WERI-Rb-1 (cell line): ENCODE measurements at regions not wholly inside any gene's neighbourhood (a gene's known extent, or its start where the extent isn't known, plus 50 kb on each side); places are given as distances from the start of the nearest gene placed in this dataset.
A peak's percentile ranks its signal among the peaks of the same experiment; 100 is the strongest.

Experiments used
- DNase-seq: peaks from one replicate; pipeline ENCODE4 v3.0.0-alpha.2; 2020
- H3K27ac ChIP-seq: fragments of 250-450 bp; sonication (Bioruptor Pico); 2 replicates; pipeline ENCODE4 v1.5.1; 2020; ENCODE audit warnings: mild to moderate bottlenecking, moderate library complexity
- H3K27me3 ChIP-seq: fragments of 250-450 bp; sonication (Bioruptor Pico); 2 replicates; pipeline ENCODE4 v1.5.1; 2021; ENCODE audit warnings: mild to moderate bottlenecking, low read depth, moderate library complexity; ENCODE audit not compliant: insufficient read depth, severe bottlenecking
- H3K36me3 ChIP-seq: fragments of 250-450 bp; sonication (Bioruptor Pico); 2 replicates; pipeline ENCODE4 v1.5.1; 2020; ENCODE audit warnings: mild to moderate bottlenecking, moderate library complexity
- H3K4me3 ChIP-seq: 2 replicates; pipeline ENCODE4 v1.5.1; 2011; ENCODE audit warnings: low read depth, mild to moderate bottlenecking, control low read depth, low read length
- H3K9me3 ChIP-seq: fragments of 250-450 bp; sonication (Bioruptor Pico); 2 replicates; pipeline ENCODE4 v1.5.1; 2021; ENCODE audit warnings: mild to moderate bottlenecking, moderate library complexity; ENCODE audit not compliant: severe bottlenecking
- TF ChIP-seq, protein P1 (sequence below): IDR thresholded peaks from 2 replicates; pipeline ENCODE4 v1.5.1; 2011; ENCODE audit warnings: low read depth, mild to moderate bottlenecking, control low read depth, inconsistent platforms, low read length

DNA sequence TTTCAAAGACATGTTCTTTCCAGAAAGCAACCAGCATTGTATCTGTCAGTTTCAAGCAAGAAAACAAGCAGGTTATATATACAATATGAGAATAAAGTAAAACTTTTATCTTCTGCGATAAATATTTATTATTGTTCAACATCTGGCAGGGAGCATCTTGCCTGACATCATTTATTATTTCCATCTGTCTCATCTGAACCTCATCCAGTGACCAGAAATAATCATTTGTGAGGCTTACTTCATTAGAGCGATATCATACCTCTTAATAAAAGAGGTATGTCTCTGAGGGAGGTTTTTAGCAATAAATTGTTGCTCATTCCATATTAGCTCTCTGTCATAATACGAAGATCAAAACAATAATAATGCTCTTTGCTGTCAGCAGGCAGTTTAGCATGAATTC lies 226.1 kb downstream of the CDC14C start:
- no peaks in the 10 kb centered on the region for H3K36me3 ChIP-seq
- no peaks in the 10 kb centered on the region for H3K9me3 ChIP-seq
- no peaks in the 10 kb centered on the region for H3K27me3 ChIP-seq
- no peak for DNase-seq
- no peak overlapping the region for H3K4me3 ChIP-seq
- TF ChIP-seq, protein P1, sequence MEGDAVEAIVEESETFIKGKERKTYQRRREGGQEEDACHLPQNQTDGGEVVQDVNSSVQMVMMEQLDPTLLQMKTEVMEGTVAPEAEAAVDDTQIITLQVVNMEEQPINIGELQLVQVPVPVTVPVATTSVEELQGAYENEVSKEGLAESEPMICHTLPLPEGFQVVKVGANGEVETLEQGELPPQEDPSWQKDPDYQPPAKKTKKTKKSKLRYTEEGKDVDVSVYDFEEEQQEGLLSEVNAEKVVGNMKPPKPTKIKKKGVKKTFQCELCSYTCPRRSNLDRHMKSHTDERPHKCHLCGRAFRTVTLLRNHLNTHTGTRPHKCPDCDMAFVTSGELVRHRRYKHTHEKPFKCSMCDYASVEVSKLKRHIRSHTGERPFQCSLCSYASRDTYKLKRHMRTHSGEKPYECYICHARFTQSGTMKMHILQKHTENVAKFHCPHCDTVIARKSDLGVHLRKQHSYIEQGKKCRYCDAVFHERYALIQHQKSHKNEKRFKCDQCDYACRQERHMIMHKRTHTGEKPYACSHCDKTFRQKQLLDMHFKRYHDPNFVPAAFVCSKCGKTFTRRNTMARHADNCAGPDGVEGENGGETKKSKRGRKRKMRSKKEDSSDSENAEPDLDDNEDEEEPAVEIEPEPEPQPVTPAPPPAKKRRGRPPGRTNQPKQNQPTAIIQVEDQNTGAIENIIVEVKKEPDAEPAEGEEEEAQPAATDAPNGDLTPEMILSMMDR = no peak
- H3K27ac ChIP-seq = no peak overlapping the region

DNA sequence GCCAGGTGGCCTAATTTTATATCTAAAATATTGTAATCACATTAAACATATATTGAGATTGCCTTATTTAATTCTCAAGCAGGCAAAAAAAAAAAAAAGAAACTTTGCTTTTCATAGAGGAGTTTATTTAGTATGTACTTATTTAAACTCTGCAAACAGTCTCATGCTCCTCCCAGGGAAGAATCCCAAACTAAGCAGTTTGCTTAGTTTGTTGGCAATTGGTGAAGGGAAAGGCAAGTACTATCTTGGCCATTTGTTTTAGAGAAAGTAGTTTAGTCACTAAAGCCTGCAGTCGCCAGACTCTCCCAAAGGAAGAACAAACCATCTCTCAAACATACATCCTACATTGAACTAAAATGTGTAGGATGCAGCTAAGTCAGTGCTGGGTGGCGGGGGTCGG lies 226.8 kb downstream of the CDC14C start:
- Histone ChIP-seq H3K27me3 (no peaks in the 10 kb centered on the region), H3K27ac (no peak overlapping the region), H3K4me3 (no peak overlapping the region), H3K9me3 (no peaks in the 10 kb centered on the region), H3K36me3 (no peaks in the 10 kb centered on the region)
- TF ChIP-seq, protein P1 = no peak
- DNase-seq = no peak

DNA sequence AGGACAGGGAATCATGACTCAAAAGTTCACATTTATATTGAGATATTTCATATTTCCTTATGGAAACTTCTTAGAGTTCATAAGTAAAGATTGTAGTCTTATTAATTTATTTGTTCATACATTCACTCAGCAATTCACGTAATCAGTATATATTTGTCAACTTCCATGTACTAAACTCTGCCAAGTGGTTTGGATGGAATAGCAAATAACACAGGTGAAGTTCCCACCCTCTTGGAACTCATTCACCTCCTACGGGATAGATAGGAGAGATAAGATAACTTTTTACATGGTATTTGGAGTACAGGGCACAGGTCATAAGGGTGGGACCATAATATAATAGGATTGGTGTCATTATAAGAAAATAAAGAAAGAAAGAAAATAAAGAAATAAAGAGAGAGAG lies 234.0 kb downstream of the CDC14C start:
- TF ChIP-seq, protein P1 = no peak
- Histone ChIP-seq H3K27me3 (no peaks in the 10 kb centered on the region), H3K36me3 (no peaks in the 10 kb centered on the region), H3K27ac (no peak overlapping the region), H3K9me3 (no peaks in the 10 kb centered on the region), H3K4me3 (no peak overlapping the region)
- DNase-seq = no peak

- TF ChIP-seq, protein P1 = no peak
- Histone ChIP-seq H3K27ac (no peak overlapping the region), H3K4me3 (no peak overlapping the region), H3K36me3 (no peaks in the 10 kb centered on the region), H3K27me3 (no peaks in the 10 kb centered on the region), H3K9me3 (no peaks in the 10 kb centered on the region)
- DNase-seq = no peak
Measured at GRCh38 chr7:49159536-49159935, 235.2 kb downstream of the CDC14C start.

GRCh38 chr7:49166441-49166840 lies 242.1 kb downstream of the CDC14C start:
- peak; percentile 6 for DNase-seq

DNA sequence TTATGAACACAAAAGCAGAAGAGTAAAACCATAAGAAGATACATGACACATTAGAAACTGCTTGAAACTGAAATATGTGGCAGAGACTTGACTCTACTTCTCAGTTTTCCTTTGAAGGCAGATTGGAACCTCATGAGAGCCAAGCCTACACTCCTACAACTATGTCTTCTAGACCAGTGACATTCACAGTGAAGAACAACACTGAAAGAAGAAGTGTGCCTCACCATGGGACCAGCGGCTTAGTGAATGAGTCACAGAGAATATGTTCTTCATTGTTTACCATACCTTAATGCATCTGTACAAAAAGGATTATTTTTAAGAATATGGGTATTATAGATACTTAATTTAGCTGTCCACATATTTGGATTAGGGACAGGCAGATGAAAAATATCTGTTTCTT lies 248.3 kb downstream of the CDC14C start:
- TF ChIP-seq, protein P1 = no peak
- no peak for DNase-seq
- Histone ChIP-seq H3K27me3 (no peaks in the 10 kb centered on the region), H3K9me3 (no peaks in the 10 kb centered on the region), H3K27ac (no peak overlapping the region), H3K36me3 (no peaks in the 10 kb centered on the region), H3K4me3 (no peak overlapping the region)

More at GRCh38 chr7:49166441-49166840, 242.1 kb downstream of the CDC14C start:
- TF ChIP-seq, protein P1 = no peak
- Histone ChIP-seq H3K27me3 (no peaks in the 10 kb centered on the region), H3K4me3 (no peak overlapping the region), H3K27ac (no peak overlapping the region), H3K36me3 (no peaks in the 10 kb centered on the region), H3K9me3 (no peaks in the 10 kb centered on the region)
